DOHH2 (cell line): ENCODE measurements at regions not wholly inside any gene's neighbourhood (a gene's known extent, or its start where the extent isn't known, plus 50 kb on each side); places are given as distances from the start of the nearest gene placed in this dataset.

Experiments used
- H3F3A ChIP-seq: fragments of 200-600 bp; sonication (generic), shearing (Covaris generic); 2 replicates; pipeline ENCODE4 v1.6.0; 2016; ENCODE audit warnings: antibody characterized with exemption, mild to moderate bottlenecking; ENCODE audit not compliant: control insufficient read depth, insufficient read depth
- H3K27ac ChIP-seq: fragments of 200-600 bp; sonication (generic); 2 replicates; pipeline ENCODE4 v1.5.1; 2014; ENCODE audit warnings: low read depth, mild to moderate bottlenecking, low read length, moderate library complexity
- H3K27me3 ChIP-seq: fragments of 200-600 bp; sonication (generic); 2 replicates; pipeline ENCODE4 v1.6.1; 2014; ENCODE audit warnings: mild to moderate bottlenecking, low read length, mixed read lengths; ENCODE audit not compliant: control insufficient read depth
- H3K36me3 ChIP-seq: fragments of 200-600 bp; sonication (generic); 2 replicates; pipeline ENCODE4 v1.6.1; 2014; ENCODE audit warnings: mild to moderate bottlenecking, low read length, moderate library complexity, mixed read lengths; ENCODE audit not compliant: control insufficient read depth
- H3K4me1 ChIP-seq: fragments of 200-600 bp; sonication (generic); 2 replicates; pipeline ENCODE4 v1.6.1; 2014; ENCODE audit warnings: mild to moderate bottlenecking, low read length, mixed read lengths; ENCODE audit not compliant: control insufficient read depth
- H3K4me2 ChIP-seq: fragments of 200-600 bp; sonication (generic); 2 replicates; pipeline ENCODE4 v1.6.0; 2014; ENCODE audit warnings: mild to moderate bottlenecking, low read length, moderate library complexity
- H3K4me3 ChIP-seq: fragments of 200-600 bp; sonication (generic); 2 replicates; pipeline ENCODE4 v1.5.1; 2014; ENCODE audit warnings: mild to moderate bottlenecking, low read length, mixed read lengths
- H3K79me2 ChIP-seq: fragments of 200-600 bp; sonication (generic); 2 replicates; pipeline ENCODE4 v1.6.1; 2014; ENCODE audit warnings: mild to moderate bottlenecking, low read length, mixed read lengths; ENCODE audit not compliant: control insufficient read depth
- H3K9me2 ChIP-seq: fragments of 200-600 bp; sonication (generic); replicated peaks from 2 replicates; pipeline ENCODE4 v1.6.1; 2014; ENCODE audit warnings: mild to moderate bottlenecking, low read length, mixed read lengths; ENCODE audit not compliant: control insufficient read depth
- H3K9me3 ChIP-seq: fragments of 200-600 bp; sonication (generic); 2 replicates; pipeline ENCODE4 v1.6.1; 2014; ENCODE audit warnings: antibody characterized with exemption, low read length, mixed read lengths; ENCODE audit not compliant: control insufficient read depth, insufficient read depth
- H4K20me1 ChIP-seq: fragments of 200-600 bp; sonication (generic); 2 replicates; pipeline ENCODE4 v1.6.0; 2014; ENCODE audit warnings: low read depth, mild to moderate bottlenecking, antibody characterized with exemption, low read length, moderate library complexity; ENCODE audit not compliant: control insufficient read depth, insufficient read depth
- CTCF ChIP-seq: fragments of 200-600 bp; sonication (generic); IDR thresholded peaks from one replicate; pipeline ENCODE4 v1.5.1; 2014; ENCODE audit warnings: antibody characterized with exemption, mild to moderate bottlenecking, low read depth, low read length; ENCODE audit not compliant: poor library complexity, severe bottlenecking
- EZH2phosphoT487 ChIP-seq: fragments of 200-600 bp; sonication (generic); IDR thresholded peaks from 2 replicates; pipeline ENCODE4 v1.6.1; 2017; ENCODE audit warnings: borderline replicate concordance, mild to moderate bottlenecking, antibody characterized with exemption, low read length, moderate library complexity, mixed read lengths

DNA sequence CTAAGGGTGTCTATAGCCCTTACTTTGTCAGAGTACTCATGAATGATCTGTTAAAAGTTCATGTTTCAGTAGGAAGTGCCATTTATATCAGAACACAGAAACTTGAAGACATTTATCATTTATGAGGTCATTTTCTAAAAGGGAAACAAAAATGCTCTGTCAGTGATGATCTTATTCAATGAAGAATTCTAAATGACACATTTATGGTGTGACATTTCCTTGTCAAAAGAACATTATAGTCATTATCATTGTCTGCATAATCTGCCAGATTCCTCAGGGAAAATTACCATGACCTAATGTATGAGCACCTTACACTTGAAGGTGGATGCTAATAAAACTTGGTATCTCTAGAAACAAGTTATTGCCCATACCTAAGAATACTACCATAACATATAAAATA lies 853.8 kb upstream of the SLITRK6 start:
- Histone ChIP-seq H4K20me1 (no peaks in the 10 kb centered on the region), H3K4me3 (no peak overlapping the region), H3K36me3 (no peaks in the 10 kb centered on the region), H3K27me3 (no peaks in the 10 kb centered on the region), H3K79me2 (no peaks in the 10 kb centered on the region), H3F3A (no peaks in the 10 kb centered on the region), H3K27ac (no peak overlapping the region), H3K4me2 (no peak overlapping the region), H3K9me2 (no peaks in the 10 kb centered on the region), H3K4me1 (no peaks in the 10 kb centered on the region), H3K9me3 (no peaks in the 10 kb centered on the region)
- TF ChIP-seq CTCF = no peak
- TF ChIP-seq EZH2phosphoT487 = no peak

DNA sequence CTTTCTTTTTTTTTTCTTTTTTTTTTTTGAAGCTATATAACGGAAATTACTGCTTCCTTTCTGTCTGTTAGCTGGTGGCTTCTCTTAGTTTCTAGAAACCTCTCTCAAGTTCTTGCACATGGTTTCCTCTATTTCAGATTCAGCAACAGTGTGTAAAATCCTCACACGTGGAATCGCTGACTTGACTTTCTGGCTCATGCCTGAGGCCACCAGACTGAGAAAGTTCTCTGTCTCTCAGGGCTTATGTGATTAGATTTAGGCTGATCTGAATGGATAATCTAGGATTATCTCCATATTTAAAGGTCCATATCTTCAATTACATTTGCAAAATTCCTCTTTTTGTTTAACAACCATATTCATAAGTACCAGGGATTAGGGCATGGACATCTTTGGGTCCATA lies 856.3 kb upstream of the SLITRK6 start:
- H3K4me3 ChIP-seq = no peak overlapping the region
- no peak overlapping the region for H3K27ac ChIP-seq
- H3K9me3 ChIP-seq = no peaks in the 10 kb centered on the region
- H3K36me3 ChIP-seq = no peaks in the 10 kb centered on the region
- H3K4me1 ChIP-seq = no peaks in the 10 kb centered on the region
- TF ChIP-seq CTCF (no peak), EZH2phosphoT487 (no peak)
- no peaks in the 10 kb centered on the region for H4K20me1 ChIP-seq
- no peaks in the 10 kb centered on the region for H3K27me3 ChIP-seq
- H3F3A ChIP-seq = no peaks in the 10 kb centered on the region
- H3K79me2 ChIP-seq = no peaks in the 10 kb centered on the region
- H3K4me2 ChIP-seq = no peak overlapping the region
- H3K9me2 ChIP-seq = no peaks in the 10 kb centered on the region

- no peaks in the 10 kb centered on the region for H3K79me2 ChIP-seq
- H3K4me1 ChIP-seq = no peaks in the 10 kb centered on the region
- H3K4me3 ChIP-seq = no peak overlapping the region
- H3K4me2 ChIP-seq = no peak overlapping the region
- H3K27me3 ChIP-seq = no peaks in the 10 kb centered on the region
- H3K9me3 ChIP-seq = no peaks in the 10 kb centered on the region
- no peak overlapping the region for H3K27ac ChIP-seq
- no peaks in the 10 kb centered on the region for H3K36me3 ChIP-seq
- no peak for TF ChIP-seq EZH2phosphoT487
- no peak for TF ChIP-seq CTCF
- no peaks in the 10 kb centered on the region for H3F3A ChIP-seq
- no peaks in the 10 kb centered on the region for H4K20me1 ChIP-seq
- no peaks in the 10 kb centered on the region for H3K9me2 ChIP-seq
These were observed 860.9 kb upstream of the SLITRK6 start for GRCh38 chr13:86660090-86660489.

- Histone ChIP-seq H3K9me2 (no peaks in the 10 kb centered on the region), H3F3A (no peaks in the 10 kb centered on the region), H3K9me3 (no peaks in the 10 kb centered on the region), H4K20me1 (no peaks in the 10 kb centered on the region), H3K36me3 (no peaks in the 10 kb centered on the region), H3K79me2 (no peaks in the 10 kb centered on the region), H3K27ac (no peak overlapping the region), H3K27me3 (no peaks in the 10 kb centered on the region), H3K4me2 (no peak overlapping the region), H3K4me1 (no peaks in the 10 kb centered on the region), H3K4me3 (no peak overlapping the region)
- TF ChIP-seq EZH2phosphoT487 = no peak
- TF ChIP-seq CTCF = no peak
These were observed 866.6 kb upstream of the SLITRK6 start for GRCh38 chr13:86665842-86666241.
